GM23338 (cell line): ENCODE measurements at regions not wholly inside any gene's neighbourhood (a gene's known extent, or its start where the extent isn't known, plus 50 kb on each side); places are given as distances from the start of the nearest gene placed in this dataset.
A peak's percentile ranks its signal among the peaks of the same experiment; 100 is the strongest.

Experiments
- ATAC-seq: fragments of 200-7000 bp; cut with Tn5 transposase; 3 replicates; pipeline ENCODE4 v1.9.1; 2020
- DNase-seq: peaks from one replicate; pipeline ENCODE4 v3.0.0-alpha.2; 2015; ENCODE audit warnings: low spot score
- H2AFZ ChIP-seq: fragments of 200-600 bp; sonication (generic); 2 replicates; pipeline ENCODE4 v1.8.0; 2016; ENCODE audit warnings: antibody characterized with exemption, mild to moderate bottlenecking, moderate library complexity
- H3F3A ChIP-seq: fragments of 200-600 bp; sonication (generic); replicated peaks from 2 replicates; pipeline ENCODE4 v1.8.0; 2017; ENCODE audit warnings: antibody characterized with exemption, mixed run types, low read depth
- H3K27ac ChIP-seq: fragments of 200-600 bp; sonication (generic); 2 replicates; pipeline ENCODE4 v1.6.1; 2016; ENCODE audit warnings: low read depth
- H3K27me3 ChIP-seq: fragments of 200-600 bp; sonication (generic); 2 replicates; pipeline ENCODE4 v1.8.0; 2016; ENCODE audit warnings: mild to moderate bottlenecking, mixed run types, moderate library complexity; ENCODE audit not compliant: insufficient read depth
- H3K36me3 ChIP-seq: fragments of 200-600 bp; sonication (generic); 2 replicates; pipeline ENCODE4 v1.8.0; 2016; ENCODE audit warnings: mild to moderate bottlenecking; ENCODE audit not compliant: insufficient read depth
- H3K4me1 ChIP-seq: fragments of 200-600 bp; sonication (generic); 2 replicates; pipeline ENCODE4 v1.8.0; 2016; ENCODE audit warnings: mild to moderate bottlenecking, moderate library complexity; ENCODE audit not compliant: insufficient read depth
- H3K4me2 ChIP-seq: fragments of 200-600 bp; sonication (generic); 2 replicates; pipeline ENCODE4 v1.7.1; 2017; ENCODE audit warnings: mixed run types
- H3K4me3 ChIP-seq: fragments of 200-600 bp; sonication (generic); 2 replicates; pipeline ENCODE4 v1.6.1; 2016; ENCODE audit warnings: mixed run types
- H3K79me2 ChIP-seq: fragments of 200-600 bp; sonication (generic); replicated peaks from 2 replicates; pipeline ENCODE4 v1.8.0; 2017; ENCODE audit warnings: mild to moderate bottlenecking; ENCODE audit not compliant: insufficient read depth
- H3K9me2 ChIP-seq: fragments of 200-600 bp; sonication (generic); 2 replicates; pipeline ENCODE4 v1.8.0; 2017; ENCODE audit not compliant: insufficient read depth
- H4K20me1 ChIP-seq: fragments of 200-600 bp; sonication (generic); replicated peaks from 2 replicates; pipeline ENCODE4 v1.8.0; 2017; ENCODE audit warnings: mild to moderate bottlenecking; ENCODE audit not compliant: insufficient read depth
- H3K27ac Mint-ChIP-seq: 2 replicates; pipeline ENCODE4 v1.8.0; 2020; ENCODE audit warnings: inconsistent platforms, mild to moderate bottlenecking, moderate library complexity, mixed read lengths
- H3K27me3 Mint-ChIP-seq: 3 replicates; pipeline ENCODE4 v1.8.0; 2022; ENCODE audit warnings: low read depth, mild to moderate bottlenecking, moderate library complexity, mixed read lengths, inconsistent platforms; ENCODE audit not compliant: insufficient read depth, poor library complexity
- H3K36me3 Mint-ChIP-seq: 3 replicates; pipeline ENCODE4 v1.8.0; 2021; ENCODE audit warnings: low read depth, mild to moderate bottlenecking, inconsistent platforms, moderate library complexity, mixed read lengths
- H3K4me1 Mint-ChIP-seq: 3 replicates; pipeline ENCODE4 v1.8.0; 2020; ENCODE audit warnings: mild to moderate bottlenecking, inconsistent platforms, mixed read lengths
- H3K4me3 Mint-ChIP-seq: 3 replicates; pipeline ENCODE4 v1.8.0; 2021; ENCODE audit warnings: moderate library complexity, mild to moderate bottlenecking, inconsistent platforms, mixed read lengths
- H3K9me3 Mint-ChIP-seq: 3 replicates; pipeline ENCODE4 v1.8.0; 2020; ENCODE audit warnings: moderate library complexity, mild to moderate bottlenecking, inconsistent platforms, mixed read lengths
- EZH2phosphoT487 ChIP-seq: fragments of 200-600 bp; sonication (generic); IDR thresholded peaks from one replicate; pipeline ENCODE4 v1.8.1; 2018; ENCODE audit warnings: antibody characterized with exemption; ENCODE audit not compliant: unreplicated experiment
- JUNB ChIP-seq: IDR thresholded peaks from one replicate; pipeline ENCODE4 v1.6.1; 2016; ENCODE audit warnings: antibody characterized with exemption; ENCODE audit not compliant: unreplicated experiment
- POLR2AphosphoS5 ChIP-seq: IDR thresholded peaks from 2 replicates; pipeline ENCODE4 v1.6.1; 2016; ENCODE audit warnings: antibody characterized with exemption, low read depth
- REST ChIP-seq: IDR thresholded peaks from one replicate; pipeline ENCODE4 v1.6.1; 2018; ENCODE audit warnings: antibody characterized with exemption; ENCODE audit not compliant: unreplicated experiment
- STAT1 ChIP-seq: IDR thresholded peaks from one replicate; pipeline ENCODE4 v1.6.1; 2016; ENCODE audit warnings: antibody characterized with exemption; ENCODE audit not compliant: unreplicated experiment
- ZNF462 ChIP-seq: fragments of 250-450 bp; sonication (Bioruptor Pico); IDR thresholded peaks from 2 replicates; pipeline ENCODE4 v1.5.0; 2020; ENCODE audit warnings: mild to moderate bottlenecking, moderate library complexity

DNA sequence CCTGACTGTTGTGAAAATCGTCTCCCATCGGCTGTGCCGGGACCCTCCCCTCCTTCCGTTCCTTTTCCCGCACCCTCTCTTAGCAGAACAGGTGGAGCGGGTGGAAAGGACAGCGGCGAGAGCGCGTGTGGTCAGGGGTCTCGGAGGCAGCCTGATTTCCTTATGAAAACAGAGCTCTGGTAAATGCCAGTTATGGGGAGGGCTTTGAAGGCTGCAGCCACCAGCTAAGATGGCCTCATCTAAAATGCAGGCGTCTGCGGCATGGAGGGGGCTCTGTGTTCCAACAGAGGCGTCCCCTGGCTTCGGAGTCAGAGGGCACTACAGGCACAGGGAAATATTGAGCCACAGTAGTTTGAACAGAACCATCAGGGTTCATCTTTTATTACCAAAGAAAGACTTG is 93.8 kb upstream of the SOX1 start:
- TF ChIP-seq ZNF462 (CRISPR knock-in tag) (no peak), POLR2AphosphoS5 (no peak), STAT1 (no peak), JUNB (no peak), EZH2phosphoT487 (no peak), REST (no peak)
- Histone ChIP-seq H2AFZ (peak overlapping the region; percentile 76), H3K79me2 (no peaks in the 10 kb centered on the region), H3K36me3 (no peaks in the 10 kb centered on the region), H4K20me1 (no peaks in the 10 kb centered on the region), H3K9me2 (peaks cover 6% of the 10 kb centered on the region; the same call in 1 of the 2 replicates), H3F3A (peaks cover 12% of the 10 kb centered on the region), H3K27me3 (no peaks in the 10 kb centered on the region), H3K4me3 (no peak overlapping the region), H3K27ac (no peak overlapping the region), H3K4me1 (peaks cover 3% of the 10 kb centered on the region; the same call in 1 of the 2 replicates), H3K4me2 (peak overlapping the region; percentile 32; the same call in 1 of the 2 replicates)
- peaks cover 24% of the 10 kb centered on the region for H3K27me3 Mint-ChIP-seq
- ATAC-seq, result peak; percentile 54
- peaks cover 24% of the 10 kb centered on the region for H3K4me1 Mint-ChIP-seq
- DNase-seq, result no peak
- no peak overlapping the region; the same call in 1 of the 2 replicates for H3K27ac Mint-ChIP-seq
- 0 out of 3 replicates have a peak, but pooled peaks cover 2% of the 10 kb centered on the region for H3K36me3 Mint-ChIP-seq
- peaks cover 12% of the 10 kb centered on the region; the same call in 2 of the 3 replicates for H3K9me3 Mint-ChIP-seq
- no peak overlapping the region for H3K4me3 Mint-ChIP-seq
